GM23338 (cell line): ENCODE measurements at regions not wholly inside any gene's neighbourhood (a gene's known extent, or its start where the extent isn't known, plus 50 kb on each side); places are given as distances from the start of the nearest gene placed in this dataset.

Experiments used
- ATAC-seq: fragments of 200-7000 bp; cut with Tn5 transposase; 3 replicates; pipeline ENCODE4 v1.9.1; 2020
- DNase-seq: peaks from one replicate; pipeline ENCODE4 v3.0.0-alpha.2; 2015; ENCODE audit warnings: low spot score
- H2AFZ ChIP-seq: fragments of 200-600 bp; sonication (generic); 2 replicates; pipeline ENCODE4 v1.8.0; 2016; ENCODE audit warnings: antibody characterized with exemption, mild to moderate bottlenecking, moderate library complexity
- H3F3A ChIP-seq: fragments of 200-600 bp; sonication (generic); replicated peaks from 2 replicates; pipeline ENCODE4 v1.8.0; 2017; ENCODE audit warnings: antibody characterized with exemption, mixed run types, low read depth
- H3K27ac ChIP-seq: fragments of 200-600 bp; sonication (generic); 2 replicates; pipeline ENCODE4 v1.6.1; 2016; ENCODE audit warnings: low read depth
- H3K27me3 ChIP-seq: fragments of 200-600 bp; sonication (generic); 2 replicates; pipeline ENCODE4 v1.8.0; 2016; ENCODE audit warnings: mild to moderate bottlenecking, mixed run types, moderate library complexity; ENCODE audit not compliant: insufficient read depth
- H3K36me3 ChIP-seq: fragments of 200-600 bp; sonication (generic); 2 replicates; pipeline ENCODE4 v1.8.0; 2016; ENCODE audit warnings: mild to moderate bottlenecking; ENCODE audit not compliant: insufficient read depth
- H3K4me1 ChIP-seq: fragments of 200-600 bp; sonication (generic); 2 replicates; pipeline ENCODE4 v1.8.0; 2016; ENCODE audit warnings: mild to moderate bottlenecking, moderate library complexity; ENCODE audit not compliant: insufficient read depth
- H3K4me2 ChIP-seq: fragments of 200-600 bp; sonication (generic); 2 replicates; pipeline ENCODE4 v1.7.1; 2017; ENCODE audit warnings: mixed run types
- H3K4me3 ChIP-seq: fragments of 200-600 bp; sonication (generic); 2 replicates; pipeline ENCODE4 v1.6.1; 2016; ENCODE audit warnings: mixed run types
- H3K79me2 ChIP-seq: fragments of 200-600 bp; sonication (generic); replicated peaks from 2 replicates; pipeline ENCODE4 v1.8.0; 2017; ENCODE audit warnings: mild to moderate bottlenecking; ENCODE audit not compliant: insufficient read depth
- H3K9me2 ChIP-seq: fragments of 200-600 bp; sonication (generic); 2 replicates; pipeline ENCODE4 v1.8.0; 2017; ENCODE audit not compliant: insufficient read depth
- H4K20me1 ChIP-seq: fragments of 200-600 bp; sonication (generic); replicated peaks from 2 replicates; pipeline ENCODE4 v1.8.0; 2017; ENCODE audit warnings: mild to moderate bottlenecking; ENCODE audit not compliant: insufficient read depth
- H3K27ac Mint-ChIP-seq: 2 replicates; pipeline ENCODE4 v1.8.0; 2020; ENCODE audit warnings: inconsistent platforms, mild to moderate bottlenecking, moderate library complexity, mixed read lengths
- H3K27me3 Mint-ChIP-seq: 3 replicates; pipeline ENCODE4 v1.8.0; 2022; ENCODE audit warnings: low read depth, mild to moderate bottlenecking, moderate library complexity, mixed read lengths, inconsistent platforms; ENCODE audit not compliant: insufficient read depth, poor library complexity
- H3K36me3 Mint-ChIP-seq: 3 replicates; pipeline ENCODE4 v1.8.0; 2021; ENCODE audit warnings: low read depth, mild to moderate bottlenecking, inconsistent platforms, moderate library complexity, mixed read lengths
- H3K4me1 Mint-ChIP-seq: 3 replicates; pipeline ENCODE4 v1.8.0; 2020; ENCODE audit warnings: mild to moderate bottlenecking, inconsistent platforms, mixed read lengths
- H3K4me3 Mint-ChIP-seq: 3 replicates; pipeline ENCODE4 v1.8.0; 2021; ENCODE audit warnings: moderate library complexity, mild to moderate bottlenecking, inconsistent platforms, mixed read lengths
- H3K9me3 Mint-ChIP-seq: 3 replicates; pipeline ENCODE4 v1.8.0; 2020; ENCODE audit warnings: moderate library complexity, mild to moderate bottlenecking, inconsistent platforms, mixed read lengths
- CREB1 ChIP-seq: fragments of 250-450 bp; sonication (Bioruptor Pico); IDR thresholded peaks from 2 replicates; pipeline ENCODE4 v1.5.0; 2020; ENCODE audit warnings: low read depth, mild to moderate bottlenecking, moderate library complexity
- EZH2 ChIP-seq: fragments of 200-600 bp; sonication (generic); IDR thresholded peaks from one replicate; pipeline ENCODE4 v1.8.0; 2017; ENCODE audit warnings: antibody characterized with exemption, mild to moderate bottlenecking, low read depth; ENCODE audit not compliant: unreplicated experiment
- POLR2AphosphoS5 ChIP-seq: IDR thresholded peaks from 2 replicates; pipeline ENCODE4 v1.6.1; 2016; ENCODE audit warnings: antibody characterized with exemption, low read depth
- ZNF331 ChIP-seq: fragments of 250-450 bp; sonication (Bioruptor Pico); IDR thresholded peaks from 2 replicates; pipeline ENCODE4 v1.5.0; 2020; ENCODE audit warnings: low read depth, mild to moderate bottlenecking, moderate library complexity
- TF ChIP-seq, protein P1 (sequence below), 2 experiments: fragments of 200-600 bp in 1 of 2; sonication (generic) in 1 of 2; conservative IDR thresholded peaks; 2 replicates each; pipeline versions ENCODE4 v1.5.1 to v1.6.1; 2016 to 2017; ENCODE audit warnings: antibody characterized with exemption in 2 of 2, low read depth in 2 of 2, mild to moderate bottlenecking in 2 of 2, moderate library complexity in 1 of 2
- TF ChIP-seq, protein P2 (sequence below): IDR thresholded peaks from one replicate; pipeline ENCODE4 v1.6.1; 2018; ENCODE audit warnings: antibody characterized with exemption; ENCODE audit not compliant: unreplicated experiment
- TF ChIP-seq, protein P3 (sequence below): fragments of 250-450 bp; sonication (Bioruptor Pico); IDR thresholded peaks from 2 replicates; pipeline ENCODE4 v1.5.0; 2020; ENCODE audit warnings: mild to moderate bottlenecking, moderate library complexity

DNA sequence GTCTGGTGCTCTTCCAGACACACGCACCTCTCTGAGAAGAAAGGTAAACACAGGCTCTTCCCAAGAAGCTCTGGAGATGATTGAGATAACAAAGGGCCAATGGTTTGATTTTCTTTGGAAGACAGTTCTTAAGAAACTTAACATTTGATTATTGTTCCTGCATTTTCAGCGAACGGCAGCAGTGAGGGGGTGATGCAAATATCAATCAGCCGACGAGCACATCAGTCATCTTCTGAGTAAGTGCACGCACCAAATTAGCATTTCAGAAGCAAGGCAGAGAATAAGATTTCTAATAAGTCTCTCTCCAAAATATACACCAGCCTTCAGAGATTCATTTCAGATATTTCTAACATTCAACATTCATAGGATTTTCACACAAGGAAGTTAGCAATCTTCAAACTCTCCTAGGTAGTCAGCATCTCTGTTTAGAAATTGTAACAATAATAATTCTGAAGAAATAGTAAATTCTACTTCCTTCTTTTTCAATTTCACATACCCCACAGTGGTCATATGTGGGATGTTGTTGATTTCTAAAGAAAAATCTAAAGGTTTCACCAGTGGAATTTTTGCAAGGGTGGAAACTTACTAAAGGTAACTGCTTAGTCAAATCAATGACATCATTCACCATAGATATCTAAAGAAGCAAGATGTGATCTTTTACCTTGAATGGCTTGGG, 250.3 kb downstream of the SEC61B start:
- no peaks in the 10 kb centered on the region for H4K20me1 ChIP-seq
- H3K27ac Mint-ChIP-seq = no peak overlapping the region
- TF ChIP-seq ZNF331 (CRISPR knock-in tag) (no peak), EZH2 (no peak)
- TF ChIP-seq, protein P1, sequence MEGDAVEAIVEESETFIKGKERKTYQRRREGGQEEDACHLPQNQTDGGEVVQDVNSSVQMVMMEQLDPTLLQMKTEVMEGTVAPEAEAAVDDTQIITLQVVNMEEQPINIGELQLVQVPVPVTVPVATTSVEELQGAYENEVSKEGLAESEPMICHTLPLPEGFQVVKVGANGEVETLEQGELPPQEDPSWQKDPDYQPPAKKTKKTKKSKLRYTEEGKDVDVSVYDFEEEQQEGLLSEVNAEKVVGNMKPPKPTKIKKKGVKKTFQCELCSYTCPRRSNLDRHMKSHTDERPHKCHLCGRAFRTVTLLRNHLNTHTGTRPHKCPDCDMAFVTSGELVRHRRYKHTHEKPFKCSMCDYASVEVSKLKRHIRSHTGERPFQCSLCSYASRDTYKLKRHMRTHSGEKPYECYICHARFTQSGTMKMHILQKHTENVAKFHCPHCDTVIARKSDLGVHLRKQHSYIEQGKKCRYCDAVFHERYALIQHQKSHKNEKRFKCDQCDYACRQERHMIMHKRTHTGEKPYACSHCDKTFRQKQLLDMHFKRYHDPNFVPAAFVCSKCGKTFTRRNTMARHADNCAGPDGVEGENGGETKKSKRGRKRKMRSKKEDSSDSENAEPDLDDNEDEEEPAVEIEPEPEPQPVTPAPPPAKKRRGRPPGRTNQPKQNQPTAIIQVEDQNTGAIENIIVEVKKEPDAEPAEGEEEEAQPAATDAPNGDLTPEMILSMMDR (conservative IDR thresholded peaks at IDR 0.05; ENCODE audit: low read depth in 2 of 2) = no peak
- TF ChIP-seq, protein P2, sequence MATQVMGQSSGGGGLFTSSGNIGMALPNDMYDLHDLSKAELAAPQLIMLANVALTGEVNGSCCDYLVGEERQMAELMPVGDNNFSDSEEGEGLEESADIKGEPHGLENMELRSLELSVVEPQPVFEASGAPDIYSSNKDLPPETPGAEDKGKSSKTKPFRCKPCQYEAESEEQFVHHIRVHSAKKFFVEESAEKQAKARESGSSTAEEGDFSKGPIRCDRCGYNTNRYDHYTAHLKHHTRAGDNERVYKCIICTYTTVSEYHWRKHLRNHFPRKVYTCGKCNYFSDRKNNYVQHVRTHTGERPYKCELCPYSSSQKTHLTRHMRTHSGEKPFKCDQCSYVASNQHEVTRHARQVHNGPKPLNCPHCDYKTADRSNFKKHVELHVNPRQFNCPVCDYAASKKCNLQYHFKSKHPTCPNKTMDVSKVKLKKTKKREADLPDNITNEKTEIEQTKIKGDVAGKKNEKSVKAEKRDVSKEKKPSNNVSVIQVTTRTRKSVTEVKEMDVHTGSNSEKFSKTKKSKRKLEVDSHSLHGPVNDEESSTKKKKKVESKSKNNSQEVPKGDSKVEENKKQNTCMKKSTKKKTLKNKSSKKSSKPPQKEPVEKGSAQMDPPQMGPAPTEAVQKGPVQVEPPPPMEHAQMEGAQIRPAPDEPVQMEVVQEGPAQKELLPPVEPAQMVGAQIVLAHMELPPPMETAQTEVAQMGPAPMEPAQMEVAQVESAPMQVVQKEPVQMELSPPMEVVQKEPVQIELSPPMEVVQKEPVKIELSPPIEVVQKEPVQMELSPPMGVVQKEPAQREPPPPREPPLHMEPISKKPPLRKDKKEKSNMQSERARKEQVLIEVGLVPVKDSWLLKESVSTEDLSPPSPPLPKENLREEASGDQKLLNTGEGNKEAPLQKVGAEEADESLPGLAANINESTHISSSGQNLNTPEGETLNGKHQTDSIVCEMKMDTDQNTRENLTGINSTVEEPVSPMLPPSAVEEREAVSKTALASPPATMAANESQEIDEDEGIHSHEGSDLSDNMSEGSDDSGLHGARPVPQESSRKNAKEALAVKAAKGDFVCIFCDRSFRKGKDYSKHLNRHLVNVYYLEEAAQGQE = no peak
- no peaks in the 10 kb centered on the region for H3K36me3 Mint-ChIP-seq
- H3K9me3 Mint-ChIP-seq = no peaks in the 10 kb centered on the region
- no peaks in the 10 kb centered on the region for H3K79me2 ChIP-seq
- H3K4me1 ChIP-seq = no peaks in the 10 kb centered on the region
- no peak overlapping the region for H3K4me3 Mint-ChIP-seq
- H3K4me1 Mint-ChIP-seq = peaks cover 9% of the 10 kb centered on the region; the same call in 1 of the 3 replicates
- H3K27me3 ChIP-seq = no peaks in the 10 kb centered on the region
- no peak for ATAC-seq
- no peak overlapping the region for H3K4me3 ChIP-seq
- DNase-seq = no peak
- no peaks in the 10 kb centered on the region for H3K27me3 Mint-ChIP-seq
- H2AFZ ChIP-seq = no peak overlapping the region
- no peak overlapping the region for H3K4me2 ChIP-seq
- no peaks in the 10 kb centered on the region for H3K36me3 ChIP-seq
- H3F3A ChIP-seq = no peaks in the 10 kb centered on the region
- H3K27ac ChIP-seq = no peak overlapping the region
- H3K9me2 ChIP-seq = no peaks in the 10 kb centered on the region

DNA sequence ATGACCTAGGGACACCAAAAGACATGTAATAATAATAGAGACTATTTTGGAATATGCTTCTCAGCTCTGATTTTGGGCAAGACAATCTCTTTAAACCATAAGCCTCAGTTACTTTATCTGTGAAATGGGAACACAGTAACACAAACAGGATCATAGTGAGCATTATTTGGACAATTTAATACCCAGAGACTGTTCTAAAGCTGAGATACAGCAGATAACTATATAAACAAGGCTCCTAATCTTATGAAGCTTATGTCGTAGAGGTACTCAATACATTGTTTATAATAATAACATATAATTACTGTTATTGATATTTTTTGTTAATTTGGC, 250.8 kb downstream of the SEC61B start:
- H3K4me1 Mint-ChIP-seq = peaks cover 11% of the 10 kb centered on the region; the same call in 1 of the 3 replicates
- Histone ChIP-seq H3K4me1 (no peaks in the 10 kb centered on the region), H3F3A (no peaks in the 10 kb centered on the region), H4K20me1 (no peaks in the 10 kb centered on the region), H2AFZ (no peak overlapping the region), H3K27me3 (no peaks in the 10 kb centered on the region), H3K4me3 (no peak overlapping the region), H3K79me2 (no peaks in the 10 kb centered on the region), H3K27ac (no peak overlapping the region), H3K4me2 (no peak overlapping the region), H3K36me3 (no peaks in the 10 kb centered on the region), H3K9me2 (no peaks in the 10 kb centered on the region)
- no peak overlapping the region for H3K27ac Mint-ChIP-seq
- no peaks in the 10 kb centered on the region for H3K9me3 Mint-ChIP-seq
- no peak for DNase-seq
- H3K4me3 Mint-ChIP-seq = no peak overlapping the region
- peaks cover 2% of the 10 kb centered on the region for H3K27me3 Mint-ChIP-seq
- ATAC-seq = no peak
- H3K36me3 Mint-ChIP-seq = no peaks in the 10 kb centered on the region
- TF ChIP-seq EZH2 (no peak), POLR2AphosphoS5 (no peak), CREB1 (CRISPR knock-in tag) (no peak)
- TF ChIP-seq, protein P3, sequence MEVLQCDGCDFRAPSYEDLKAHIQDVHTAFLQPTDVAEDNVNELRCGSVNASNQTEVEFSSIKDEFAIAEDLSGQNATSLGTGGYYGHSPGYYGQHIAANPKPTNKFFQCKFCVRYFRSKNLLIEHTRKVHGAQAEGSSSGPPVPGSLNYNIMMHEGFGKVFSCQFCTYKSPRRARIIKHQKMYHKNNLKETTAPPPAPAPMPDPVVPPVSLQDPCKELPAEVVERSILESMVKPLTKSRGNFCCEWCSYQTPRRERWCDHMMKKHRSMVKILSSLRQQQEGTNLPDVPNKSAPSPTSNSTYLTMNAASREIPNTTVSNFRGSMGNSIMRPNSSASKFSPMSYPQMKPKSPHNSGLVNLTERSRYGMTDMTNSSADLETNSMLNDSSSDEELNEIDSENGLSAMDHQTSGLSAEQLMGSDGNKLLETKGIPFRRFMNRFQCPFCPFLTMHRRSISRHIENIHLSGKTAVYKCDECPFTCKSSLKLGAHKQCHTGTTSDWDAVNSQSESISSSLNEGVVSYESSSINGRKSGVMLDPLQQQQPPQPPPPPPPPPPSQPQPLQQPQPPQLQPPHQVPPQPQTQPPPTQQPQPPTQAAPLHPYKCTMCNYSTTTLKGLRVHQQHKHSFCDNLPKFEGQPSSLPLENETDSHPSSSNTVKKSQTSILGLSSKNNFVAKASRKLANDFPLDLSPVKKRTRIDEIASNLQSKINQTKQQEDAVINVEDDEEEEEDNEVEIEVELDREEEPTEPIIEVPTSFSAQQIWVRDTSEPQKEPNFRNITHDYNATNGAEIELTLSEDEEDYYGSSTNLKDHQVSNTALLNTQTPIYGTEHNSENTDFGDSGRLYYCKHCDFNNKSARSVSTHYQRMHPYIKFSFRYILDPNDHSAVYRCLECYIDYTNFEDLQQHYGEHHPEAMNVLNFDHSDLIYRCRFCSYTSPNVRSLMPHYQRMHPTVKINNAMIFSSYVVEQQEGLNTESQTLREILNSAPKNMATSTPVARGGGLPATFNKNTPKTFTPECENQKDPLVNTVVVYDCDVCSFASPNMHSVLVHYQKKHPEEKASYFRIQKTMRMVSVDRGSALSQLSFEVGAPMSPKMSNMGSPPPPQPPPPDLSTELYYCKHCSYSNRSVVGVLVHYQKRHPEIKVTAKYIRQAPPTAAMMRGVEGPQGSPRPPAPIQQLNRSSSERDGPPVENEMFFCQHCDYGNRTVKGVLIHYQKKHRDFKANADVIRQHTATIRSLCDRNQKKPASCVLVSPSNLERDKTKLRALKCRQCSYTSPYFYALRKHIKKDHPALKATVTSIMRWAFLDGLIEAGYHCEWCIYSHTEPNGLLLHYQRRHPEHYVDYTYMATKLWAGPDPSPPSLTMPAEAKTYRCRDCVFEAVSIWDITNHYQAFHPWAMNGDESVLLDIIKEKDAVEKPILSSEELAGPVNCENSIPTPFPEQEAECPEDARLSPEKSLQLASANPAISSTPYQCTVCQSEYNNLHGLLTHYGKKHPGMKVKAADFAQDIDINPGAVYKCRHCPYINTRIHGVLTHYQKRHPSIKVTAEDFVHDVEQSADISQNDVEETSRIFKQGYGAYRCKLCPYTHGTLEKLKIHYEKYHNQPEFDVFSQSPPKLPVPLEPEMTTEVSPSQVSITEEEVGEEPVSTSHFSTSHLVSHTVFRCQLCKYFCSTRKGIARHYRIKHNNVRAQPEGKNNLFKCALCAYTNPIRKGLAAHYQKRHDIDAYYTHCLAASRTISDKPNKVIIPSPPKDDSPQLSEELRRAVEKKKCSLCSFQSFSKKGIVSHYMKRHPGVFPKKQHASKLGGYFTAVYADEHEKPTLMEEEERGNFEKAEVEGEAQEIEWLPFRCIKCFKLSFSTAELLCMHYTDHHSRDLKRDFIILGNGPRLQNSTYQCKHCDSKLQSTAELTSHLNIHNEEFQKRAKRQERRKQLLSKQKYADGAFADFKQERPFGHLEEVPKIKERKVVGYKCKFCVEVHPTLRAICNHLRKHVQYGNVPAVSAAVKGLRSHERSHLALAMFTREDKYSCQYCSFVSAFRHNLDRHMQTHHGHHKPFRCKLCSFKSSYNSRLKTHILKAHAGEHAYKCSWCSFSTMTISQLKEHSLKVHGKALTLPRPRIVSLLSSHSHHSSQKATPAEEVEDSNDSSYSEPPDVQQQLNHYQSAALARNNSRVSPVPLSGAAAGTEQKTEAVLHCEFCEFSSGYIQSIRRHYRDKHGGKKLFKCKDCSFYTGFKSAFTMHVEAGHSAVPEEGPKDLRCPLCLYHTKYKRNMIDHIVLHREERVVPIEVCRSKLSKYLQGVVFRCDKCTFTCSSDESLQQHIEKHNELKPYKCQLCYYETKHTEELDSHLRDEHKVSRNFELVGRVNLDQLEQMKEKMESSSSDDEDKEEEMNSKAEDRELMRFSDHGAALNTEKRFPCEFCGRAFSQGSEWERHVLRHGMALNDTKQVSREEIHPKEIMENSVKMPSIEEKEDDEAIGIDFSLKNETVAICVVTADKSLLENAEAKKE (CRISPR knock-in tag) = no peak
